ENCODE measurements at regions not wholly inside any gene's neighbourhood (a gene's known extent, or its start where the extent isn't known, plus 50 kb on each side); places are given as distances from the start of the nearest gene placed in this dataset.

- TF ChIP-seq CTCF (IDR thresholded peaks at IDR 0.05) (no peak), POLR2A (IDR thresholded peaks at IDR 0.05) (no peak)
Observed at GRCh38 chr11:20249378-20249777, 89.1 kb upstream of the DBX1 start.
